ENCODE measurements at regions not wholly inside any gene's neighbourhood (a gene's known extent, or its start where the extent isn't known, plus 50 kb on each side); places are given as distances from the start of the nearest gene placed in this dataset.

DNA sequence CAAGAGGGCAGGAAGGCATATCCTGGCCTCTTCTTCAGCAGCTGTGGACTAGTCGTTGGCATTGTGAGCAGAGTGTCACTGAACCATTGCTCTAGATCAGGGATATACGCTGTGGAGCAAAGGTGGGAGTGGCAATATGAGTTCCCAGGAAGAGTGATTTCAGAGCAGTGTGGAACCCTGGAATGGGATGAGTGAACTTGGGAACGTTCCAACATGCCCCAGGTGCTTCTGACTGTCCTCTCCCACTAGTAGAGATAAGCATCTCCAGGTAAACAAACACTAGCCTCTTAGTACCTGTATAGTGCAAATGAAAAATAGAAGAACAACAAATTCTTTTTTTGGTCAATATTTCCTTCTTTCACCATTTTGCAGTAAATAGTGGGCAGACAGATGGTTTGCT lies 123.6 kb upstream of the VEPH1 start:
- Histone ChIP-seq H4K20me1 (ENCODE audit: low read depth) (no peaks in the 10 kb centered on the region), H3K36me3 (no peaks in the 10 kb centered on the region), H3K9ac (no peak overlapping the region), H3K27me3 (no peaks in the 10 kb centered on the region), H3K4me2 (no peak overlapping the region), H3K4me1 (no peaks in the 10 kb centered on the region), H3K4me3 (no peak overlapping the region), H2AFZ (replicated peaks) (no peak overlapping the region), H3K27ac (no peak overlapping the region), H3F3A (ENCODE audit: low read depth) (no peaks in the 10 kb centered on the region), H3K9me3 (ENCODE audit: low read depth) (no peaks in the 10 kb centered on the region), H3K79me2 (ENCODE audit: low read depth) (no peaks in the 10 kb centered on the region)
- Mint-ChIP-seq H3K27me3 (ENCODE audit: insufficient read depth, low read depth) (peaks cover 3% of the 10 kb centered on the region), H3K4me1 (no peaks in the 10 kb centered on the region), H3K4me3 (no peak overlapping the region), H3K27ac (no peak overlapping the region), H3K9me3 (no peaks in the 10 kb centered on the region), H3K36me3 (no peaks in the 10 kb centered on the region)
- TF ChIP-seq EZH2phosphoT487 (IDR thresholded peaks at IDR 0.05), result no peak
- TF ChIP-seq, protein P1, sequence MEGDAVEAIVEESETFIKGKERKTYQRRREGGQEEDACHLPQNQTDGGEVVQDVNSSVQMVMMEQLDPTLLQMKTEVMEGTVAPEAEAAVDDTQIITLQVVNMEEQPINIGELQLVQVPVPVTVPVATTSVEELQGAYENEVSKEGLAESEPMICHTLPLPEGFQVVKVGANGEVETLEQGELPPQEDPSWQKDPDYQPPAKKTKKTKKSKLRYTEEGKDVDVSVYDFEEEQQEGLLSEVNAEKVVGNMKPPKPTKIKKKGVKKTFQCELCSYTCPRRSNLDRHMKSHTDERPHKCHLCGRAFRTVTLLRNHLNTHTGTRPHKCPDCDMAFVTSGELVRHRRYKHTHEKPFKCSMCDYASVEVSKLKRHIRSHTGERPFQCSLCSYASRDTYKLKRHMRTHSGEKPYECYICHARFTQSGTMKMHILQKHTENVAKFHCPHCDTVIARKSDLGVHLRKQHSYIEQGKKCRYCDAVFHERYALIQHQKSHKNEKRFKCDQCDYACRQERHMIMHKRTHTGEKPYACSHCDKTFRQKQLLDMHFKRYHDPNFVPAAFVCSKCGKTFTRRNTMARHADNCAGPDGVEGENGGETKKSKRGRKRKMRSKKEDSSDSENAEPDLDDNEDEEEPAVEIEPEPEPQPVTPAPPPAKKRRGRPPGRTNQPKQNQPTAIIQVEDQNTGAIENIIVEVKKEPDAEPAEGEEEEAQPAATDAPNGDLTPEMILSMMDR (IDR thresholded peaks at IDR 0.05), result no peak
- TF ChIP-seq EZH2 (IDR thresholded peaks at IDR 0.05), result no peak
- DNase-seq (ENCODE audit: low spot score), result no peak

DNA sequence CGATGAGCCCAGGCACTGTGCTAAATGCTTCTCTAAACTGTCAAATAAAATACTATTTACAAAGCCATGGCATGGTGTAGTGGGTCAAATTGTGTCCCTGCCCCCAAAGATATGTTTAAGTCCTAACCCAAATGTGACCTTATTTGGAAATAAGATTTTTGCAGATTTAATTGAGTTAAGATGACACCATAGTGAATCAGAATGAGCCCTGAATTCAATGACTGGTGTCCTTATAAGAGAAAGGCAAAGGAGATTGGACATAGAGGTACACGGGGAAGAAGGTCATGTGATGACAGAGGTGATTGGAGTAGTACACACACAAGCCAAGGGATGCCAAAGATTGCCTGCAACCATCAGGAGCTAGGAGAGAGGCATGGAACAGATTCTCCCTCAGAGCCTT lies 121.6 kb upstream of the VEPH1 start:
- H3K27ac Mint-ChIP-seq, result no peak overlapping the region

DNA sequence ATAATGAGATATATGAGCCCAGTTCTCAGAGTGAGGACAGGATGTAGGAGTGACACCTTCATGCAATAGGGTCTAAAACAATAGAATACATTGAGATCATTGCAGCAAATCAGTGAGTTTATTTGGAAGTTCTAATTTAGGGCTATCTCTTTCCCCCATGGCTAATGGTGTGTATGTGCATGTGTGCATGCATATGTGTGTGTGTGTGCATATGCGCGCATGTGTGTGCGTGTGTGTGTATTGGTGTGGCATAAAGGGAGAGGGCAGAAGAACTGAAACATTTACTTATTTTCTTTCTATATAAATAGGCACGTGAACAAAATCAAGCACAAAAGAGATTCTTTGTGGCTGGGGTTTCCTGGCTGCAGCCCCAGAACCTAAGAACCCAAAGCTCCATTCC lies 115.7 kb upstream of the VEPH1 start:
- H3K36me3 Mint-ChIP-seq, result no peaks in the 10 kb centered on the region

More for the DNA sequence above, 121.6 kb upstream of the VEPH1 start:
- no peaks in the 10 kb centered on the region for H3K4me1 ChIP-seq
- no peaks in the 10 kb centered on the region for H3K79me2 ChIP-seq (ENCODE audit: low read depth)
- no peaks in the 10 kb centered on the region for H3K36me3 ChIP-seq
- Mint-ChIP-seq H3K4me1 (no peaks in the 10 kb centered on the region), H3K27me3 (ENCODE audit: insufficient read depth, low read depth) (peaks cover 3% of the 10 kb centered on the region), H3K4me3 (no peak overlapping the region), H3K36me3 (no peaks in the 10 kb centered on the region), H3K9me3 (no peaks in the 10 kb centered on the region)
- no peak overlapping the region for H3K9ac ChIP-seq
- H2AFZ ChIP-seq (replicated peaks), result no peak overlapping the region
- no peaks in the 10 kb centered on the region for H3K27me3 ChIP-seq
- H3K9me3 ChIP-seq (ENCODE audit: low read depth), result no peaks in the 10 kb centered on the region
- no peak overlapping the region for H3K4me2 ChIP-seq
- H3K27ac ChIP-seq, result no peak overlapping the region
- H4K20me1 ChIP-seq (ENCODE audit: low read depth), result no peaks in the 10 kb centered on the region
- H3F3A ChIP-seq (ENCODE audit: low read depth), result no peaks in the 10 kb centered on the region
- no peak for TF ChIP-seq EZH2 (IDR thresholded peaks at IDR 0.05)
- TF ChIP-seq, protein P1 (IDR thresholded peaks at IDR 0.05), result no peak
- no peak for TF ChIP-seq EZH2phosphoT487 (IDR thresholded peaks at IDR 0.05)
- no peak for DNase-seq (ENCODE audit: low spot score)
- H3K4me3 ChIP-seq, result no peak overlapping the region

More for the DNA sequence above, 115.7 kb upstream of the VEPH1 start:
- H3F3A ChIP-seq (ENCODE audit: low read depth), result no peaks in the 10 kb centered on the region
- H3K4me2 ChIP-seq, result no peak overlapping the region
- no peaks in the 10 kb centered on the region for H4K20me1 ChIP-seq (ENCODE audit: low read depth)
- no peaks in the 10 kb centered on the region for H3K36me3 ChIP-seq
- H3K4me1 Mint-ChIP-seq, result peaks cover 5% of the 10 kb centered on the region
- H3K9ac ChIP-seq, result no peak overlapping the region
- H3K27ac Mint-ChIP-seq, result no peak overlapping the region
- DNase-seq (ENCODE audit: low spot score), result no peak
- H3K27ac ChIP-seq, result no peak overlapping the region
- H3K27me3 ChIP-seq, result no peaks in the 10 kb centered on the region
- H3K9me3 ChIP-seq (ENCODE audit: low read depth), result no peaks in the 10 kb centered on the region
- no peak overlapping the region for H2AFZ ChIP-seq (replicated peaks)
- H3K4me1 ChIP-seq, result no peaks in the 10 kb centered on the region
- no peaks in the 10 kb centered on the region for H3K9me3 Mint-ChIP-seq
- TF ChIP-seq EZH2 (IDR thresholded peaks at IDR 0.05), result no peak
- TF ChIP-seq, protein P1 (IDR thresholded peaks at IDR 0.05), result no peak
- no peak for TF ChIP-seq EZH2phosphoT487 (IDR thresholded peaks at IDR 0.05)
- no peak overlapping the region for H3K4me3 Mint-ChIP-seq
- H3K79me2 ChIP-seq (ENCODE audit: low read depth), result no peaks in the 10 kb centered on the region
- no peak overlapping the region for H3K4me3 ChIP-seq
- H3K27me3 Mint-ChIP-seq (ENCODE audit: insufficient read depth, low read depth), result peaks cover 5% of the 10 kb centered on the region

Measured in neural progenitor cell (in vitro differentiated cells).